ENCODE measurements at regions not wholly inside any gene's neighbourhood (a gene's known extent, or its start where the extent isn't known, plus 50 kb on each side); places are given as distances from the start of the nearest gene placed in this dataset.

GRCh38 chr14:30283822-30284446, 275.0 kb upstream of the G2E3 start:
- Histone ChIP-seq H3K27ac (ENCODE audit: low read depth, low read length) (no peak overlapping the region), H3K36me3 (ENCODE audit: insufficient read depth, low read length) (no peaks in the 10 kb centered on the region), H3K4me1 (ENCODE audit: insufficient read depth, low read length) (no peaks in the 10 kb centered on the region), H3K9me3 (ENCODE audit: insufficient read depth, low read depth, low read length) (no peaks in the 10 kb centered on the region), H3K4me3 (ENCODE audit: low read length) (no peak overlapping the region), H3K27me3 (ENCODE audit: insufficient read depth, low read length) (no peaks in the 10 kb centered on the region), H3K9ac (ENCODE audit: low read depth, low read length) (no peak overlapping the region)
- 57% methylated on average over 1 of the region's 2 CpGs for WGBS

GRCh38 chr14:30284808-30285207, 274.1 kb upstream of the G2E3 start:
- no peak overlapping the region for H3K27ac ChIP-seq (ENCODE audit: low read depth, low read length)
- no peaks in the 10 kb centered on the region for H3K4me1 ChIP-seq (ENCODE audit: insufficient read depth, low read length)
- no peaks in the 10 kb centered on the region for H3K36me3 ChIP-seq (ENCODE audit: insufficient read depth, low read length)
- WGBS: 96% methylated on average over 4 of the region's 4 CpGs
- no peaks in the 10 kb centered on the region for H3K27me3 ChIP-seq (ENCODE audit: insufficient read depth, low read length)
- H3K9me3 ChIP-seq (ENCODE audit: insufficient read depth, low read depth, low read length): no peaks in the 10 kb centered on the region
- no peak overlapping the region for H3K4me3 ChIP-seq (ENCODE audit: low read length)
- H3K9ac ChIP-seq (ENCODE audit: low read depth, low read length): no peak overlapping the region

- Histone ChIP-seq H3K4me3 (ENCODE audit: low read length) (no peak overlapping the region), H3K9me3 (ENCODE audit: insufficient read depth, low read depth, low read length) (no peaks in the 10 kb centered on the region)
Observed at GRCh38 chr14:30287579-30288445, 271.1 kb upstream of the G2E3 start.

GRCh38 chr14:30290001-30290400, 269.0 kb upstream of the G2E3 start:
- Histone ChIP-seq H3K27me3 (ENCODE audit: insufficient read depth, low read length) (no peaks in the 10 kb centered on the region), H3K4me1 (ENCODE audit: insufficient read depth, low read length) (no peaks in the 10 kb centered on the region), H3K9ac (ENCODE audit: low read depth, low read length) (no peak overlapping the region), H3K36me3 (ENCODE audit: insufficient read depth, low read length) (no peaks in the 10 kb centered on the region), H3K27ac (ENCODE audit: low read depth, low read length) (no peak overlapping the region), H3K4me3 (ENCODE audit: low read length) (no peak overlapping the region), H3K9me3 (ENCODE audit: insufficient read depth, low read depth, low read length) (no peaks in the 10 kb centered on the region)
- 76% methylated on average over 2 of the region's 3 CpGs for WGBS

More at GRCh38 chr14:30287579-30288445, 271.1 kb upstream of the G2E3 start:
- Histone ChIP-seq H3K27me3 (ENCODE audit: insufficient read depth, low read length) (no peaks in the 10 kb centered on the region), H3K36me3 (ENCODE audit: insufficient read depth, low read length) (no peaks in the 10 kb centered on the region), H3K9ac (ENCODE audit: low read depth, low read length) (no peak overlapping the region), H3K4me1 (ENCODE audit: insufficient read depth, low read length) (no peaks in the 10 kb centered on the region), H3K27ac (ENCODE audit: low read depth, low read length) (no peak overlapping the region)
- WGBS: 94% methylated on average over 7 of the region's 7 CpGs

- Histone ChIP-seq H3K4me3 (ENCODE audit: low read length) (no peak overlapping the region), H3K27me3 (ENCODE audit: insufficient read depth, low read length) (no peaks in the 10 kb centered on the region), H3K36me3 (ENCODE audit: insufficient read depth, low read length) (no peaks in the 10 kb centered on the region), H3K4me1 (ENCODE audit: insufficient read depth, low read length) (no peaks in the 10 kb centered on the region), H3K9me3 (ENCODE audit: insufficient read depth, low read depth, low read length) (no peaks in the 10 kb centered on the region), H3K9ac (ENCODE audit: low read depth, low read length) (no peak overlapping the region), H3K27ac (ENCODE audit: low read depth, low read length) (no peak overlapping the region)
- 86% methylated on average over 1 of the region's 2 CpGs for whole genome bisulfite sequencing
Observed at GRCh38 chr14:30291216-30291615, 267.7 kb upstream of the G2E3 start.

- no peak overlapping the region for H3K27ac ChIP-seq (ENCODE audit: low read depth, low read length)
- no peaks in the 10 kb centered on the region for H3K9me3 ChIP-seq (ENCODE audit: insufficient read depth, low read depth, low read length)
- H3K9ac ChIP-seq (ENCODE audit: low read depth, low read length): no peak overlapping the region
- no peaks in the 10 kb centered on the region for H3K27me3 ChIP-seq (ENCODE audit: insufficient read depth, low read length)
- no peak overlapping the region for H3K4me3 ChIP-seq (ENCODE audit: low read length)
- no peaks in the 10 kb centered on the region for H3K36me3 ChIP-seq (ENCODE audit: insufficient read depth, low read length)
- H3K4me1 ChIP-seq (ENCODE audit: insufficient read depth, low read length): no peaks in the 10 kb centered on the region
- WGBS: 95% methylated on average over 3 of the region's 3 CpGs
Observed at GRCh38 chr14:30292541-30292940, 266.4 kb upstream of the G2E3 start.

GRCh38 chr14:30295980-30296379, 263.0 kb upstream of the G2E3 start:
- Histone ChIP-seq H3K27ac (ENCODE audit: low read depth, low read length) (no peak overlapping the region), H3K9me3 (ENCODE audit: insufficient read depth, low read depth, low read length) (no peaks in the 10 kb centered on the region)

GRCh38 chr14:30296931-30297405, 262.0 kb upstream of the G2E3 start:
- Histone ChIP-seq H3K9ac (ENCODE audit: low read depth, low read length) (no peak overlapping the region), H3K4me3 (ENCODE audit: low read length) (no peak overlapping the region)
- WGBS: 88% methylated on average over 10 of the region's 11 CpGs

More at GRCh38 chr14:30295980-30296379, 263.0 kb upstream of the G2E3 start:
- H3K36me3 ChIP-seq (ENCODE audit: insufficient read depth, low read length): no peaks in the 10 kb centered on the region
- no peak overlapping the region for H3K9ac ChIP-seq (ENCODE audit: low read depth, low read length)
- H3K4me1 ChIP-seq (ENCODE audit: insufficient read depth, low read length): no peaks in the 10 kb centered on the region
- H3K27me3 ChIP-seq (ENCODE audit: insufficient read depth, low read length): no peaks in the 10 kb centered on the region
- no peak overlapping the region for H3K4me3 ChIP-seq (ENCODE audit: low read length)

GRCh38 chr14:30297876-30298795, 260.8 kb upstream of the G2E3 start:
- Histone ChIP-seq H3K9me3 (ENCODE audit: insufficient read depth, low read depth, low read length) (no peaks in the 10 kb centered on the region), H3K4me3 (ENCODE audit: low read length) (no peak overlapping the region), H3K4me1 (ENCODE audit: insufficient read depth, low read length) (no peaks in the 10 kb centered on the region), H3K9ac (ENCODE audit: low read depth, low read length) (no peak overlapping the region), H3K27me3 (ENCODE audit: insufficient read depth, low read length) (no peaks in the 10 kb centered on the region), H3K36me3 (ENCODE audit: insufficient read depth, low read length) (no peaks in the 10 kb centered on the region), H3K27ac (ENCODE audit: low read depth, low read length) (no peak overlapping the region)
- 81% methylated on average over 9 of the region's 10 CpGs for WGBS

More at GRCh38 chr14:30296931-30297405, 262.0 kb upstream of the G2E3 start:
- Histone ChIP-seq H3K36me3 (ENCODE audit: insufficient read depth, low read length) (no peaks in the 10 kb centered on the region), H3K27ac (ENCODE audit: low read depth, low read length) (no peak overlapping the region), H3K4me1 (ENCODE audit: insufficient read depth, low read length) (no peaks in the 10 kb centered on the region), H3K27me3 (ENCODE audit: insufficient read depth, low read length) (no peaks in the 10 kb centered on the region), H3K9me3 (ENCODE audit: insufficient read depth, low read depth, low read length) (no peaks in the 10 kb centered on the region)

GRCh38 chr14:30299915-30300314, 259.0 kb upstream of the G2E3 start:
- H3K4me3 ChIP-seq (ENCODE audit: low read length): no peak overlapping the region
- no peaks in the 10 kb centered on the region for H3K27me3 ChIP-seq (ENCODE audit: insufficient read depth, low read length)
- H3K27ac ChIP-seq (ENCODE audit: low read depth, low read length): no peak overlapping the region
- H3K9me3 ChIP-seq (ENCODE audit: insufficient read depth, low read depth, low read length): no peaks in the 10 kb centered on the region
- no peak overlapping the region for H3K9ac ChIP-seq (ENCODE audit: low read depth, low read length)
- H3K36me3 ChIP-seq (ENCODE audit: insufficient read depth, low read length): no peaks in the 10 kb centered on the region
- H3K4me1 ChIP-seq (ENCODE audit: insufficient read depth, low read length): no peaks in the 10 kb centered on the region
- WGBS: 93% methylated on average over 8 of the region's 8 CpGs

GRCh38 chr14:30303350-30303749, 255.6 kb upstream of the G2E3 start:
- Histone ChIP-seq H3K27ac (ENCODE audit: low read depth, low read length) (no peak overlapping the region), H3K4me3 (ENCODE audit: low read length) (no peak overlapping the region), H3K9me3 (ENCODE audit: insufficient read depth, low read depth, low read length) (no peaks in the 10 kb centered on the region), H3K4me1 (ENCODE audit: insufficient read depth, low read length) (no peaks in the 10 kb centered on the region), H3K9ac (ENCODE audit: low read depth, low read length) (no peak overlapping the region), H3K27me3 (ENCODE audit: insufficient read depth, low read length) (no peaks in the 10 kb centered on the region), H3K36me3 (ENCODE audit: insufficient read depth, low read length) (no peaks in the 10 kb centered on the region)
- WGBS: 96% methylated on average over 1 of the region's 1 CpG
